Transverse colon (tissue), 4 donors: ENCODE measurements at regions not wholly inside any gene's neighbourhood (a gene's known extent, or its start where the extent isn't known, plus 50 kb on each side); places are given as distances from the start of the nearest gene placed in this dataset.

Experiments
- DNase-seq: peaks from one replicate; pipeline ENCODE4 v3.0.0-alpha.2; 2019
- H3K27ac ChIP-seq, 4 donors: fragments of 200-600 bp; sonication (generic); 2 replicates each; pipeline ENCODE4 v1.5.1; 2016 to 2018; ENCODE audit warnings: inconsistent platforms in 4 of 4
- H3K27me3 ChIP-seq: fragments of 200-600 bp; sonication (generic); 2 replicates; pipeline ENCODE4 v1.5.1; 2017; ENCODE audit warnings: inconsistent platforms
- H3K36me3 ChIP-seq, 4 donors: fragments of 200-600 bp; sonication (generic); 2 replicates each; pipeline ENCODE4 v1.5.1; 2017 to 2019; ENCODE audit warnings: inconsistent platforms in 4 of 4
- H3K4me1 ChIP-seq, 4 donors: fragments of 200-600 bp; sonication (generic); 2 replicates each; pipeline ENCODE4 v1.5.1; 2017 to 2020; ENCODE audit warnings: inconsistent platforms in 4 of 4
- H3K4me3 ChIP-seq, 4 donors: fragments of 200-600 bp; sonication (generic); 1 replicate in 1 of 4; 2 replicates in 3 of 4; pipeline versions ENCODE4 v1.5.1 to v1.6.1; 2017 to 2019; ENCODE audit warnings: inconsistent platforms in 4 of 4
- H3K9me3 ChIP-seq, 2 donors: fragments of 200-600 bp; sonication (generic); 2 replicates each; pipeline ENCODE4 v1.5.1; 2017 to 2019; ENCODE audit warnings: inconsistent platforms in 2 of 2
- EP300 ChIP-seq: sonication (generic); formaldehyde crosslinking; IDR thresholded peaks from one replicate; pipeline ENCODE4 v1.6.1; 2017; ENCODE audit warnings: antibody characterized with exemption, low read depth
- POLR2A ChIP-seq: fragments of 450-650 bp; IDR thresholded peaks from one replicate; pipeline ENCODE4 v1.6.1; 2016; ENCODE audit warnings: antibody characterized with exemption, mild to moderate bottlenecking, moderate library complexity
- POLR2AphosphoS5 ChIP-seq, 3 donors: sonication (generic); formaldehyde crosslinking; IDR thresholded peaks; one replicate each; pipeline ENCODE4 v1.6.1; 2016; ENCODE audit warnings: antibody characterized with exemption in 3 of 3
- WGBS, 2 donors: methylation state at CpG; one replicate each; pipeline ENCODE4 v1.1.5; 2018; ENCODE audit warnings: low coverage in 1 of 2; 5-methylcytosine and 5-hydroxymethylcytosine counted together
- in situ Hi-C, 4 donors: fragments of 200-750 bp; cut with MboI; loops; one replicate each; pipeline versions ENCODE4 v1.15.0 to v1.15.1; 2017; ENCODE audit warnings: low sequenced_read_pairs in 3 of 4, low pct_ligation_motif_present in 1 of 4, low pct_unique_long_range_greater_than_20kb in 1 of 4
- intact Hi-C: fragments of 100-400 bp; cut with DNase I; formaldehyde crosslinking; loops from one replicate; pipeline ENCODE4 v1.15.1; 2023; ENCODE audit warnings: low total_unique reads
- TF ChIP-seq, protein P1 (sequence below), 5 experiments: fragments of 200-600 bp in 3 of 5; fragments of 450-650 bp in 2 of 5; sonication (generic) in 3 of 5; IDR thresholded peaks; 1 replicate in 2 of 5; 2 replicates in 3 of 5; pipeline ENCODE4 v1.5.1; 2016 to 2017; ENCODE audit warnings: antibody characterized with exemption in 5 of 5, inconsistent platforms in 3 of 5, mild to moderate bottlenecking in 2 of 5, moderate library complexity in 1 of 5

DNA sequence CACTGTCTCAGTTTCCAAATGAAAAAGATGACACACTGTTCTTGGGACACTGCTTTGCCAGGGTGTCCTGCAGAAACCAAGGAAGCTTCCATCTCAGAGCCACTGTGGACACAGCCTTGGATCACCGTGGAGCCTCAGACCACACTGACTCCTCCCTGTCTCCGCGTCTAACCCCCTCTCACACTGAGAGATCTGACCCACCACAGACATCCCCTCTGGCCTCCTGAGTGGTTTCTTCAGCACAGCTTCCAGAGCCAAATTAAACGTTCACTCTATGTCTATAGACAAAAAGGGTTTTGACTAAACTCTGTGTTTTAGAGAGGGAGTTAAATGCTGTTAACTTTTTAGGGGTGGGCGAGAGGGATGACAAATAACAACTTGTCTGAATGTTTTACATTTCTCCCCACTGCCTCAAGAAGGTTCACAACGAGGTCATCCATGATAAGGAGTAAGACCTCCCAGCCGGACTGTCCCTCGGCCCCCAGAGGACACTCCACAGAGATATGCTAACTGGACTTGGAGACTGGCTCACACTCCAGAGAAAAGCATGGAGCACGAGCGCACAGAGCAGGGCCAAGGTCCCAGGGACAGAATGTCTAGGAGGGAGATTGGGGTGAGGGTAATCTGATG lies 113.4 kb upstream of the PKDCC start:
- Histone ChIP-seq H3K27me3 (no peaks in the 10 kb centered on the region), H3K27ac (peak overlapping the region in 3 of 4 donors; percentile 42 to 66 (median 59)), H3K4me3 (no peak overlapping the region), H3K4me1 (peaks cover 0 to 13% (median 0%) of the 10 kb centered on the region in 4 donors), H3K9me3 (no peaks in the 10 kb centered on the region), H3K36me3 (no peaks in the 10 kb centered on the region)
- TF ChIP-seq, protein P1, sequence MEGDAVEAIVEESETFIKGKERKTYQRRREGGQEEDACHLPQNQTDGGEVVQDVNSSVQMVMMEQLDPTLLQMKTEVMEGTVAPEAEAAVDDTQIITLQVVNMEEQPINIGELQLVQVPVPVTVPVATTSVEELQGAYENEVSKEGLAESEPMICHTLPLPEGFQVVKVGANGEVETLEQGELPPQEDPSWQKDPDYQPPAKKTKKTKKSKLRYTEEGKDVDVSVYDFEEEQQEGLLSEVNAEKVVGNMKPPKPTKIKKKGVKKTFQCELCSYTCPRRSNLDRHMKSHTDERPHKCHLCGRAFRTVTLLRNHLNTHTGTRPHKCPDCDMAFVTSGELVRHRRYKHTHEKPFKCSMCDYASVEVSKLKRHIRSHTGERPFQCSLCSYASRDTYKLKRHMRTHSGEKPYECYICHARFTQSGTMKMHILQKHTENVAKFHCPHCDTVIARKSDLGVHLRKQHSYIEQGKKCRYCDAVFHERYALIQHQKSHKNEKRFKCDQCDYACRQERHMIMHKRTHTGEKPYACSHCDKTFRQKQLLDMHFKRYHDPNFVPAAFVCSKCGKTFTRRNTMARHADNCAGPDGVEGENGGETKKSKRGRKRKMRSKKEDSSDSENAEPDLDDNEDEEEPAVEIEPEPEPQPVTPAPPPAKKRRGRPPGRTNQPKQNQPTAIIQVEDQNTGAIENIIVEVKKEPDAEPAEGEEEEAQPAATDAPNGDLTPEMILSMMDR (IDR thresholded peaks at IDR 0.05), result no peak
- TF ChIP-seq EP300 (no peak), POLR2A (no peak), POLR2AphosphoS5 (IDR thresholded peaks at IDR 0.05) (no peak)
- WGBS, 2 donors, result 74 to 76% methylated on average over 3 to 10 of the region's 10 CpGs
- in situ Hi-C loops, result no loop called here
- intact Hi-C loops, result no loop called here
- no peak for DNase-seq

DNA sequence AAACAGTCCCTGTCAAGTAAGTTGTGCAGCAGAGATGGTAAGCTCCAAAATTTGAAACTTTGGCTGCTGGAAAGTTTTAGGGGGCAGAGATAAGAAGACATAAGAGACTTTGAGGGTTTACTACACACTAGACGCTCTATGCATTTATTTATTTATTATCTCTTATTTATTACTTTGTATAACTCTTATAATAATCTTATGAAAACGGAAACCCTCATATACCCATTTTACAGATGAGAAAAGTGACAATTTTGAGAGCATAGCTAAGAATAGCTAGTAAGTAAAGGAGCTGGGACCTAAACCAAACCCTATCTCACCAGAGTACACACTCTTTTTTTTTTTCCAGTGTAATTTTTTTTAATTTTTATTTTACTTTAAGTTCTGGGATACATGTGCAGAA lies 112.8 kb upstream of the PKDCC start:
- no peaks in the 10 kb centered on the region for H3K27me3 ChIP-seq
- 71 to 83% methylated on average over 2 of the region's 2 CpGs for WGBS, 2 donors
- no peaks in the 10 kb centered on the region for H3K36me3 ChIP-seq
- no peaks in the 10 kb centered on the region for H3K9me3 ChIP-seq
- no peak for DNase-seq
- peaks cover 0 to 13% (median 0%) of the 10 kb centered on the region in 4 donors for H3K4me1 ChIP-seq
- peak overlapping the region in 2 of 4 donors; percentile 59 to 66 for H3K27ac ChIP-seq
- H3K4me3 ChIP-seq, result no peak overlapping the region
- in situ Hi-C loops (no loop called here), intact Hi-C loops (no loop called here)
- TF ChIP-seq EP300, result no peak
- TF ChIP-seq POLR2A, result no peak
- TF ChIP-seq POLR2AphosphoS5 (IDR thresholded peaks at IDR 0.05), result no peak
- TF ChIP-seq, protein P1 (IDR thresholded peaks at IDR 0.05), result no peak

DNA sequence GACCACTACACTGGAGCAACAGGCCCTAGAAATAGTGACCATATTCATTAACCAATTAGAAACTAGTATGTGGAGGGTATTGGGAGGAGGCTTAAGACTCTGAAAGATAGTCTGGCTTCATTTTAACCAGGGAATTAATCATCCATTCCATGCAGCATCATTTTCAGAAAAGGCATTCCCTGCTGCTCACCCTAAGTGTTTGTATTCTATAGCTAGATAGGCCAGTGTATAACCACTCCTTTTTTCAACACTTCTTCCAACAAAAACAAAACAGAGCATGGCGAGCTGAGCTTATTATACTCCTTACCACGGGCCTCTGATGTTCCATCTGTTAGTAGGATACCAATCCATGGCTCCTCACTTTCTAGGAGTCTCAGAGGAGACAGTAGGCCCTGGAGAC lies 112.0 kb upstream of the PKDCC start:
- no peak for TF ChIP-seq POLR2A
- no peak for TF ChIP-seq POLR2AphosphoS5 (IDR thresholded peaks at IDR 0.05)
- TF ChIP-seq, protein P1 (IDR thresholded peaks at IDR 0.05), result no peak
- no peak for TF ChIP-seq EP300
- no peaks in the 10 kb centered on the region for H3K36me3 ChIP-seq
- no peak overlapping the region for H3K27ac ChIP-seq
- H3K9me3 ChIP-seq, result no peaks in the 10 kb centered on the region
- H3K27me3 ChIP-seq, result no peaks in the 10 kb centered on the region
- DNase-seq, result no peak
- peaks cover 0 to 13% (median 0%) of the 10 kb centered on the region in 4 donors for H3K4me1 ChIP-seq
- in situ Hi-C loops, result no loop called here
- intact Hi-C loops, result no loop called here
- no peak overlapping the region for H3K4me3 ChIP-seq
- WGBS, 2 donors, result 74 to 93% methylated on average over 2 of the region's 2 CpGs

DNA sequence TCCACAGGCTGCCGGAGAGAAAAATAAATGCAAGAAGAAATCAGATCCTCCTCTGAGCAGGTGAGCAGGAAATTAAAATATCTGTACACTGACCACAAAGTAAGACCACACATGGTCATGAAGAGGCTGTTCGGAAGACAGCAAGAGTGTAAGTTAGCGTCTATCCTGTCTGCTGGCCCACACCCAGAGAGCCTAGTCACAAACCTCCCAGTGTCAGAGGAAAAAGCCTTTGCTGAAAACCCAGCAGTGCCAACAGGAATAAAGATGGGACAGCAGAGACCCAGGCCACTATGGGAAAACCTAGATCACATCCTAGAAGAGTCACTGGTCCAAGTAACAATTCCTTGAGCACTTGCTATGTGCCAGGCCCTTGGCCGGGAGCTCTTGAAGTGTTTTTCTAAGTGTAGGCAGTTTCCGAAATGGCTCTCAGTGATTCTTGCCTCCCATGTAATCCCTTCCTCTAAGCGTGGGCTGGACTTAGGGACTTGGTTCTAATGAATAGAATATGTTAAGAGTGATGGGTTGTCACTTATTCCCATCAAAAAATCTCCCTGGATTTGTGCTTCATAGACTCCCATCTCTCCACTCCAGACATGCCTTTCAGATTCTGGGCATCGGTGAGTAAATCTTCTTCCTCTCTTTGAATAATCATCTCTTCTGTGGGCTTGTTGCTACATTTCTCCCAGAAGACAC lies 110.9 kb upstream of the PKDCC start:
- H3K4me3 ChIP-seq, result no peak overlapping the region
- no peaks in the 10 kb centered on the region for H3K9me3 ChIP-seq
- 77 to 79% methylated on average over 6 to 7 of the region's 7 CpGs for WGBS, 2 donors
- H3K27me3 ChIP-seq, result no peaks in the 10 kb centered on the region
- H3K4me1 ChIP-seq, result peaks cover 0 to 10% (median 0%) of the 10 kb centered on the region in 4 donors
- intact Hi-C loops, result no loop called here
- no peak overlapping the region for H3K27ac ChIP-seq
- H3K36me3 ChIP-seq, result no peaks in the 10 kb centered on the region
- TF ChIP-seq EP300 (no peak), POLR2AphosphoS5 (IDR thresholded peaks at IDR 0.05) (no peak), POLR2A (no peak)
- TF ChIP-seq, protein P1 (IDR thresholded peaks at IDR 0.05), result no peak
- in situ Hi-C loops, result no loop called here
- DNase-seq, result no peak
